ENCODE measurements at regions not wholly inside any gene's neighbourhood (a gene's known extent, or its start where the extent isn't known, plus 50 kb on each side); places are given as distances from the start of the nearest gene placed in this dataset.

DNA sequence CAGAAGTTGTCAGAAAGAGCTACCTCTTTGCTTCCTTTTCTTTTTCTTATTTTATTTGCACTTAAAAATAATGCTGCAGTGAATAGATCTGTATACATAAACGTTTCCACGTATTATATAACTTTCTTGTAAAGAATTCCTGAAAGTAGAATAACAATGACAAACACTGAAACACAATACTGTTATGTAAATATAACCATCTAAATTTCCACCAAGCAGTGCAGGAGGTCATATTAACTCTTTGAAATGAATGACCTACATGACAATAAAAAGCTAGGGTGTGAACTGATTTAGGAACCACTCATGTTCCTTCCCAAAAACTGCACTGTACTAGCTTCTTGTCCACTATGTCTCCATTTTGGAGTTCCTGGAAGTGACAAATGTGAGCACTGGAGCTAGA, 85.8 kb downstream of the COX18 start:
- TF ChIP-seq, protein P1, sequence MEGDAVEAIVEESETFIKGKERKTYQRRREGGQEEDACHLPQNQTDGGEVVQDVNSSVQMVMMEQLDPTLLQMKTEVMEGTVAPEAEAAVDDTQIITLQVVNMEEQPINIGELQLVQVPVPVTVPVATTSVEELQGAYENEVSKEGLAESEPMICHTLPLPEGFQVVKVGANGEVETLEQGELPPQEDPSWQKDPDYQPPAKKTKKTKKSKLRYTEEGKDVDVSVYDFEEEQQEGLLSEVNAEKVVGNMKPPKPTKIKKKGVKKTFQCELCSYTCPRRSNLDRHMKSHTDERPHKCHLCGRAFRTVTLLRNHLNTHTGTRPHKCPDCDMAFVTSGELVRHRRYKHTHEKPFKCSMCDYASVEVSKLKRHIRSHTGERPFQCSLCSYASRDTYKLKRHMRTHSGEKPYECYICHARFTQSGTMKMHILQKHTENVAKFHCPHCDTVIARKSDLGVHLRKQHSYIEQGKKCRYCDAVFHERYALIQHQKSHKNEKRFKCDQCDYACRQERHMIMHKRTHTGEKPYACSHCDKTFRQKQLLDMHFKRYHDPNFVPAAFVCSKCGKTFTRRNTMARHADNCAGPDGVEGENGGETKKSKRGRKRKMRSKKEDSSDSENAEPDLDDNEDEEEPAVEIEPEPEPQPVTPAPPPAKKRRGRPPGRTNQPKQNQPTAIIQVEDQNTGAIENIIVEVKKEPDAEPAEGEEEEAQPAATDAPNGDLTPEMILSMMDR (IDR thresholded peaks at IDR 0.05 in 2 of 3, conservative IDR thresholded peaks at IDR 0.05 in 1 of 3; ENCODE audit: borderline replicate concordance in 1 of 3, insufficient read depth in 1 of 3, low read depth in 2 of 3, low read length in 2 of 3), result no peak
- TF ChIP-seq EZH2 (IDR thresholded peaks at IDR 0.05), result no peak
- no peak for TF ChIP-seq SP1 (IDR thresholded peaks at IDR 0.05; ENCODE audit: low read depth)
- TF ChIP-seq MAX (IDR thresholded peaks at IDR 0.05), result no peak
- TF ChIP-seq SIN3A (IDR thresholded peaks at IDR 0.05; ENCODE audit: low read depth), result no peak
- no peak for TF ChIP-seq CEBPB (IDR thresholded peaks at IDR 0.05; ENCODE audit: low read depth)
- TF ChIP-seq ZNF274 (IDR thresholded peaks at IDR 0.05; ENCODE audit: low read depth, low read length), result no peak
- TF ChIP-seq POLR2A (IDR thresholded peaks at IDR 0.05; ENCODE audit: borderline replicate concordance, extremely low read depth, insufficient read depth, insufficient read length), result no peak
- TF ChIP-seq YY1 (IDR thresholded peaks at IDR 0.05; ENCODE audit: extremely low read depth, insufficient replicate concordance, low read depth, low read length), result no peak
- TF ChIP-seq SRF (IDR thresholded peaks at IDR 0.05; ENCODE audit: low read depth), result no peak
- no peak for TF ChIP-seq EZH2phosphoT487 (IDR thresholded peaks at IDR 0.05; ENCODE audit: borderline replicate concordance)

All from HCT116 (cell line).